Hepatocyte (in vitro differentiated cells): ENCODE measurements at regions not wholly inside any gene's neighbourhood (a gene's known extent, or its start where the extent isn't known, plus 50 kb on each side); places are given as distances from the start of the nearest gene placed in this dataset.

Experiments
- CTCF ChIP-seq: fragments of 200-600 bp; sonication (generic); IDR thresholded peaks from 2 replicates; pipeline ENCODE4 v1.5.1; 2016; ENCODE audit warnings: antibody characterized with exemption, mild to moderate bottlenecking; ENCODE audit not compliant: poor library complexity
- EZH2phosphoT487 ChIP-seq: fragments of 200-600 bp; sonication (generic); IDR thresholded peaks from one replicate; pipeline ENCODE4 v1.6.1; 2018; ENCODE audit warnings: antibody characterized with exemption, mild to moderate bottlenecking, low read depth, moderate library complexity; ENCODE audit not compliant: unreplicated experiment, severe bottlenecking

- TF ChIP-seq CTCF (no peak), EZH2phosphoT487 (no peak)
Measured at GRCh38 chr4:175988511-175988910, 77.1 kb upstream of the WDR17 start.
